AG04449 (cell line): ENCODE measurements at regions not wholly inside any gene's neighbourhood (a gene's known extent, or its start where the extent isn't known, plus 50 kb on each side); places are given as distances from the start of the nearest gene placed in this dataset.

Experiments used
- CTCF ChIA-PET: fragments of 350-600 bp; formaldehyde crosslinking; extraction: SDS; loops from one replicate; lab custom pipeline; 2021; ENCODE audit warnings: antibody characterized with exemption; lab: Yijun Ruan, JAX
- POLR2A ChIA-PET: fragments of 400-600, 350-600 bp; formaldehyde crosslinking; extraction: SDS; loops from one replicate; lab custom pipeline; 2020; ENCODE audit warnings: antibody characterized with exemption, inconsistent platforms; lab: Yijun Ruan, JAX
- DNase-seq: peaks from one replicate; pipeline ENCODE4 v3.0.0-alpha.2; 2010; ENCODE audit warnings: low read depth, low spot score
- H3K4me3 ChIP-seq: 2 replicates; pipeline ENCODE4 v1.5.1; 2011; ENCODE audit warnings: low read depth, mild to moderate bottlenecking, control low read depth, low read length
- TF ChIP-seq, protein P1 (sequence below): IDR thresholded peaks from one replicate; pipeline ENCODE4 v1.5.1; 2011; ENCODE audit warnings: mild to moderate bottlenecking, moderate library complexity, low read length, control low read depth, inconsistent platforms; ENCODE audit not compliant: insufficient read depth; ENCODE audit errors: missing control alignments

DNA sequence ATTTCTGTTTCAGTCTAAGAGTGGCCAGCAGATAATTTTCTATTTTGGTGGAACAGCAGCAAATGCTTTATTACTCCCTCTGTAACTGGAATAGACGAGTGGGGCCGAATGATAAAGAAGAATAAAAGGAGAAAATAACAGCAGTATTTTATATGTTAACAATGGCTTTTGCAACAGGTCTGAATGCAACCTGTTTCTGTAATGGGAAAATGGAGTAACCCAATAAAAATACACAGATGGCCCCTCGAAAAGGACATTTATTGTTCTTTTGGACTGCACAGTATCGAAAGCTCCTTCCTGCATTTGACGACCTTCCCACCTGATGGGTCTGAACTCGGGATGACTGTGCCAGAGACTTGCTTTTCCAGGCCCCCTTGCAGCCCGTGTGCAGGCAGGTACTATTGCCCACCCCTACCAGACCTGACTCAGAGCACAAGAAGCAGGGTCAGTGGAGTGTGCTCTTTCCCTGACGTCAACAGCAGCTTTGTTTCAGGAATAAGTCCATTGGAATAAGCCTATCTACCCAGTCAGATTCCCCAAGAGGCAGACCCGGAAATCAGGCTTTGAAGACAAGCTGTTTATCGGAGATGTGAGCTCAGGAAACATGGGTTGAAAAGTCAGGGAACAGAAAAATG is 306.5 kb upstream of the NEBL start:
- ChIA-PET CTCF (no interaction called here), POLR2A (no interaction called here)
- TF ChIP-seq, protein P1, sequence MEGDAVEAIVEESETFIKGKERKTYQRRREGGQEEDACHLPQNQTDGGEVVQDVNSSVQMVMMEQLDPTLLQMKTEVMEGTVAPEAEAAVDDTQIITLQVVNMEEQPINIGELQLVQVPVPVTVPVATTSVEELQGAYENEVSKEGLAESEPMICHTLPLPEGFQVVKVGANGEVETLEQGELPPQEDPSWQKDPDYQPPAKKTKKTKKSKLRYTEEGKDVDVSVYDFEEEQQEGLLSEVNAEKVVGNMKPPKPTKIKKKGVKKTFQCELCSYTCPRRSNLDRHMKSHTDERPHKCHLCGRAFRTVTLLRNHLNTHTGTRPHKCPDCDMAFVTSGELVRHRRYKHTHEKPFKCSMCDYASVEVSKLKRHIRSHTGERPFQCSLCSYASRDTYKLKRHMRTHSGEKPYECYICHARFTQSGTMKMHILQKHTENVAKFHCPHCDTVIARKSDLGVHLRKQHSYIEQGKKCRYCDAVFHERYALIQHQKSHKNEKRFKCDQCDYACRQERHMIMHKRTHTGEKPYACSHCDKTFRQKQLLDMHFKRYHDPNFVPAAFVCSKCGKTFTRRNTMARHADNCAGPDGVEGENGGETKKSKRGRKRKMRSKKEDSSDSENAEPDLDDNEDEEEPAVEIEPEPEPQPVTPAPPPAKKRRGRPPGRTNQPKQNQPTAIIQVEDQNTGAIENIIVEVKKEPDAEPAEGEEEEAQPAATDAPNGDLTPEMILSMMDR: no peak
- no peak for DNase-seq
- H3K4me3 ChIP-seq: no peak overlapping the region

DNA sequence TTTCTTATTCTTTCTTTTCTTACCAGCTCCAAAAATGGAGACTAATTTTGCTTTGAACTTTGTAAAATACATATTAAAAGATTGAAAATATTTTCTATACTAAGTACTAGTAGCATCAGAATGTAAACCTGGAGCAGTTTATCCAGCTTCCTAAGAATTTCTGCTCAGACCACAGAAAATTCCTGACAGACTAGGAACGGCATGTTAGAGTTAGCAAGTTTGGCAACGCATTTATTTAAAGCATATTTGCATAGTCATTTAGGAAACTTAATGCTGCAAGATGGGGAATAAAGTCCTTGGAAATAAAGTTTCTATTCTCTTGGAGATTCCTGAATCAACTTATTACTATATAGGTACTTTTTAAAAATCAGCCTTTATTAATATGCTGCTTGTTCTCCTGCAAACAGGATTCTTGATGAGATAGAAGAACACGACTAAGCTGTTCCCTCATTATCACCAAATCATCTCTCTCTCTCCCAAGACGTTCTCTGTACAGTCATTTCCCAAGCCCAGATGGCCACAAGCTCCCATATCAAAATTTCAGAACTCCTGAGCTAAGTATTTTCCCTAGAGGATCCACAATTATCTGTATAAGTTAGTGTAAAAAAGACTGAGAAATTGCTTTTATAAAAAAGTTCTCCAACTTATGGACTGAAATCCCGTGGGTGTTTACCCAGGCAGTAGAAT is 305.8 kb upstream of the NEBL start:
- H3K4me3 ChIP-seq: no peak overlapping the region
- ChIA-PET POLR2A (no interaction called here), CTCF (no interaction called here)
- DNase-seq: no peak
- TF ChIP-seq, protein P1: no peak

DNA sequence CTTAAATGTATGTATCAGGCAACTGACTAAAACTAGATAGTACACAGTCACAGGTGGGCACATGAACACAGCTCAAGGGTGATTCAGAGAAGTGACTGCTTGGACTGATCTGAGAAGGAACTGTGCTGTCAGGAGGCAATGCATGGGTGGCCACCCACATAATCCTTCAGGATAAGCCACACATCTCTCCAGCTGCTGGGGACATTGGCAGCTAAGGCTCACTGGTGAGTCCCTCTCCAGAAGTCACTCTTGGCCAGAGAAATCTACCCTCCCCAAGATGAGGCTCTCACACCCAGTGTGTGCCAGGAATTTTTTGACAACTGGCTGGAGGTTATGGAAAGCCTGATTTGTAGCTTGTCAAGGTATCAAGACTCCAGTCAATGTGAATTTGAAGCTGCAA is 302.4 kb upstream of the NEBL start:
- CTCF ChIA-PET: no interaction called here
- TF ChIP-seq, protein P1: no peak
- no peak for DNase-seq

DNA sequence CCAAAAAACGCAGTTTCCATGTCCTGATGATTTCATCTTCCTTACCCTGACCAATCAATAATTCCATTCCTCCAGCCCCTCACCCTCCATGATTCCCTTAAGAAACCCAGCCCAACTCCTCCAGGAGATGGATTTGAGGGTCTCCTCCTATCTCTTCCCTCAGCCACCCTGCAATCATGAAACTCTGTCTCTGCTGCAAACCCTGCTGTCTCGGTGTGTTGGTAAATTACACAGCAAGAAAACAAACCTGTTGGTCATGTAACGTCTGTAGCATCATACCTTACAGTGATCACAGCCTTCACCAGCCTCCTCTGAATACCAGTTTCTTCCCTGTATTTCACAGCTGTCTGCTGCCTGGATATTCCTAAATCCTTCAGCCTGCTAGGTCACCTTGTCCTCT is 300.7 kb upstream of the NEBL start:
- no peak for DNase-seq
- POLR2A ChIA-PET: no interaction called here
- TF ChIP-seq, protein P1: no peak
- no peak overlapping the region for H3K4me3 ChIP-seq
- CTCF ChIA-PET: no interaction called here

More for the DNA sequence above, 302.4 kb upstream of the NEBL start:
- H3K4me3 ChIP-seq: no peak overlapping the region
- POLR2A ChIA-PET: no interaction called here

DNA sequence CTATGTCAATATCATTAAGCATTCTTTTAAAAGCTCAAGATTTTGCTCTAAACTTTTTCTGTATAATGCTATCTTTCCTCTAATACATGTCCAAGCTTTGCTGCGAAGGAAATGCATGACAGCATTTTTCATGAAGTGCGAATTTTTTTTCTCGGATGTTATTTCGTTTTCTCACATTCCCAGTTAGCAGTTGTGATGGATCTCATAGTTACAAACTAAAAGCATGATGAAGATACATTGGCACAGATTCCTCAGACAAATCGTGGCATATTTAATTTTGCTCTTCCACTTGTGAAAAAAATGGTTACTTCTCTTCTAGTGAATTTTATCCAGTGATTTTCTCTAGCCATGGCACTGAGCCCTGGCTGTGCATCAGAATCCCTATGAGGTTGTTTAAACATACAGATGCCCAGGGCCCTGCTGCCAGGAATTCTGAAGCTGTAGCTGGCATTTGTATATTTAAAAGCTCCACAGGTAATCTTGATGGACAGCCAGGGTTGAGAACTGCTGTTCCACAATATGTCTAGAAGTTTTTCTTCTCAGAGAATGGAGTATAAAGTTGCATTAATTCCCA is 299.8 kb upstream of the NEBL start:
- POLR2A ChIA-PET: no interaction called here

DNA sequence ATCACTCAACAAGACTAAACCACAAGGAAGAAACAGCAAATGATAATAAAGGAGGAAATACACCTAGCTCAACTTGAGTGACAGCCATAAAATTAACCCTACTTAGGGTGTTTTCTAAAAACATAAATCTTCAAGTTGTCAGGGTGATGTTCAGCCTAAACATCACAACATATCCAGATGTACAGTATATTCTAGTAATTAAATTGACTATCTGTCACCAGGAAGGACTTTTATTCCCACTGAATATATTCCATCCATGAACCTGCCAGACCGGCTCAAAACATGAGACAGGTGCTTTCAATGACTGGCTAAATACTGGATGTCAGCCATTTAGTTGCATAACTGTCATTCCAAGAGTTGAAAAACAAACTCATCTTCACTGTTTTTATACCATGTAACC is 298.1 kb upstream of the NEBL start:
- POLR2A ChIA-PET: no interaction called here
- no peak overlapping the region for H3K4me3 ChIP-seq
- DNase-seq: no peak
- CTCF ChIA-PET: no interaction called here
- TF ChIP-seq, protein P1: no peak

More for the DNA sequence above, 299.8 kb upstream of the NEBL start:
- TF ChIP-seq, protein P1: no peak
- DNase-seq: no peak
- CTCF ChIA-PET: no interaction called here
- no peak overlapping the region for H3K4me3 ChIP-seq
